Stimulated activated CD4-positive, alpha-beta T cell treated with anti-CD3 and anti-CD28 coated beads, Interleukin-15, amount 100 ng/mL, for 1 hour (primary cell): ENCODE measurements at regions not wholly inside any gene's neighbourhood (a gene's known extent, or its start where the extent isn't known, plus 50 kb on each side); places are given as distances from the start of the nearest gene placed in this dataset.

Experiments
- DNase-seq, 2 donors: peaks; one replicate each; pipeline ENCODE4 v3.0.0-alpha.2; 2020; ENCODE audit warnings: low read depth in 1 of 2, low spot score in 1 of 2

- DNase-seq: no peak
Observed at GRCh38 chr10:118108194-118109026, 61.7 kb upstream of the RAB11FIP2 start.

DNA sequence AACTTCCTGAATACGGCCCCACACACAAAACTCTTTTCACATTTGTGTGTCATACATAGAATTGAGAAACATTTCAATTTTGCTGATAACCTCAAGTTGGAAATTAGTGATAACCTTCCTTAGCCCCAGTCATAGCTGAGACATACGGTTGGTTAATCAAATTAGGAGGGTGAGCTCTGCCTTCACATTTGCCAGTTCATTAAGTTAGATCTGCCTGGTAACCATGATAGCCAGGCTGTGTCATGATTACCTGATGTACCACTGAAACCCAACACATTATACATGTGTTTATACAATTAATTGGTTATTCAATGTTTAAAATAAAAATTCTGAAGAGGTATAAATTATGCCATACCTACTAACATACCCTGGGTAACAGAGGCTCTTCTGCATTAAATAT, 60.8 kb upstream of the RAB11FIP2 start:
- no peak for DNase-seq

DNA sequence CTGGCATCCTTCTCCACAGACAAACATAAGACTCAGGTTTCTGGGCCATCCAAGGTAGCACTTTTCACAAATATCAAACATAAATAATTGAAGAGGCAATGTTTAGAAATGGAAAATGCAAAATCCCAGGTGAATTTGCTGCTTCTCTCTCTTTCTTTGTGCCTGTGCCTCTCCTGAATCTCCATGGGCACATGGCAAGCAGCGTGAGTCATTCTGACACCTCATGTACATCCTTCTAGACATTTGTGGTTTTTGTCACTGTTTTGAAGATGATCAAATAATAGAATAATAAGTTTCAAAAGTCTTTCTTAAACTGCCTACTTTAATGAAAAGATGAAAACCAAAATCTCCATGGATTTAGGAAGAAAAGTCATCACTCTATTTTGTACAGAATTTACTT, 60.3 kb upstream of the RAB11FIP2 start:
- DNase-seq: no peak

DNA sequence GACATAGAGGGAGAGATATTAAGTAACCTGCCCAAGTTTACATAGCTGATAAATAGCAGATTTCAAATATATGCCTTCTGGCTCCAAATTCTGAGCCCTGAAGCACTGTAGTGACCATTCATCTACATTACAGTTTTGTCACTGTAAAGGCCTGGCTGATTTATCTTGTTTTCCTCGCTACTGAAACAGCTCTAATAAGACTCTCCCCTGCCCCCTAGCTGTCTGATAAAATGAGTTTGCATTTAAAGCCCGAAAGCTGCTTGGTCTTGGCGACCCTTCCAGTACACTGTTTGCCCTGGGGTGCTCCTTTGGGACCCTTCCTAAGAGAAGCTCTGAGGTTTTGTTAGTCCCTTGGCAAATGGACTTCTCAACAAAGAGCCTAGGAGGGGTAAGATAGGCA, 59.7 kb upstream of the RAB11FIP2 start:
- no peak for DNase-seq

DNA sequence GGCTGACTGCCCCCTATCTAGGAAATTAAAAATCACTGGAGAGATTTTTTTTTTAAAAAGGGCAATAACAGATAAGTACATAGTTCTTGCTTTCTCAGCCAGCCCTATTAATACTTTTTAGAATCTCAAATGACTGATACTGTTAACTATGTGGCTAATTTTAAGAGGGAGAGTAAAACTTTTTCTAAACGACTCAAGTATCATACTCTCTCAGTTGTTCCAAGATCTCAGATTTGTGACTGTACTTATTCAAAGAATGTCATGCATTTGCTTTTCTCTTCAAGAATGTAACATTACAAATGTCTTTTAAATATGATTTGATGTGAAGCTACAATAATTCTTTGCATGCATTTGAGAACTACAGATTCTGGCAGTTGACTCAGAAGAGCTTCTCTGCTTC, 55.4 kb upstream of the RAB11FIP2 start:
- no peak for DNase-seq

- DNase-seq: no peak
Observed at GRCh38 chr10:118101501-118101900, 54.8 kb upstream of the RAB11FIP2 start.
